ENCODE measurements at regions not wholly inside any gene's neighbourhood (a gene's known extent, or its start where the extent isn't known, plus 50 kb on each side); places are given as distances from the start of the nearest gene placed in this dataset.

GRCh38 chrX:794311-794710, 163.7 kb downstream of the SHOX start:
- no peak for DNase-seq

- no peak for DNase-seq
These were observed 162.7 kb downstream of the SHOX start for GRCh38 chrX:793216-793770.

GRCh38 chrX:791479-792034, 161.0 kb downstream of the SHOX start:
- no peak for DNase-seq

- DNase-seq = no peak
These were observed 160.3 kb downstream of the SHOX start for GRCh38 chrX:790783-791360.

- no peak for DNase-seq
These were observed 159.5 kb downstream of the SHOX start for GRCh38 chrX:790041-790506.

GRCh38 chrX:789096-789495, 158.5 kb downstream of the SHOX start:
- DNase-seq = no peak

- DNase-seq = no peak
These were observed 155.9 kb downstream of the SHOX start for GRCh38 chrX:786441-786881.

GRCh38 chrX:784829-785228, 154.2 kb downstream of the SHOX start:
- no peak for DNase-seq

- DNase-seq = no peak
These were observed 150.9 kb downstream of the SHOX start for GRCh38 chrX:781224-782204.

- DNase-seq = no peak
These were observed 146.1 kb downstream of the SHOX start for GRCh38 chrX:776529-777230.

GRCh38 chrX:776061-776460, 145.5 kb downstream of the SHOX start:
- DNase-seq = no peak

- no peak for DNase-seq
These were observed 143.9 kb downstream of the SHOX start for GRCh38 chrX:774536-774935.

GRCh38 chrX:773292-774025, 142.9 kb downstream of the SHOX start:
- DNase-seq = no peak

GRCh38 chrX:771536-771935, 140.9 kb downstream of the SHOX start:
- DNase-seq = no peak

- DNase-seq = no peak
These were observed 139.2 kb downstream of the SHOX start for GRCh38 chrX:769796-770195.

GRCh38 chrX:768596-768995, 138.0 kb downstream of the SHOX start:
- DNase-seq = no peak

- DNase-seq = no peak
These were observed 128.3 kb downstream of the SHOX start for GRCh38 chrX:758917-759316.

- DNase-seq = no peak
These were observed 120.2 kb downstream of the SHOX start for GRCh38 chrX:750812-751211.

- no peak for DNase-seq
These were observed 119.7 kb downstream of the SHOX start for GRCh38 chrX:750263-750662.

- DNase-seq = no peak
These were observed 116.6 kb downstream of the SHOX start for GRCh38 chrX:747176-747575.

- DNase-seq = no peak
These were observed 109.0 kb downstream of the SHOX start for GRCh38 chrX:739611-740010.

Data from right lung (tissue), 2 donors.